Breast epithelium (tissue), 3 donors: ENCODE measurements at regions not wholly inside any gene's neighbourhood (a gene's known extent, or its start where the extent isn't known, plus 50 kb on each side); places are given as distances from the start of the nearest gene placed in this dataset.

Source experiments
- CTCF ChIP-seq, 3 donors: fragments of 450-650 bp; IDR thresholded peaks; one replicate each; pipeline ENCODE4 v1.5.1; 2016 to 2017; ENCODE audit warnings: antibody characterized with exemption in 3 of 3, mild to moderate bottlenecking in 3 of 3, moderate library complexity in 3 of 3
- POLR2A ChIP-seq: fragments of 450-650 bp; IDR thresholded peaks from one replicate; pipeline ENCODE4 v1.6.1; 2016; ENCODE audit warnings: antibody characterized with exemption, mild to moderate bottlenecking, moderate library complexity

GRCh38 chr2:52779446-52779845, 988.2 kb upstream of the CHAC2 start:
- no peak for TF ChIP-seq POLR2A
- TF ChIP-seq CTCF (IDR thresholded peaks at IDR 0.05): no peak
